GM18519 (cell line): ENCODE measurements at regions not wholly inside any gene's neighbourhood (a gene's known extent, or its start where the extent isn't known, plus 50 kb on each side); places are given as distances from the start of the nearest gene placed in this dataset.

Experiments
- ATAC-seq: cut with Tn5 transposase; IDR thresholded peaks from one replicate; pipeline ENCODE4 v1.9.1; 2021; ENCODE audit warnings: mild to moderate bottlenecking, moderate library complexity; ENCODE audit not compliant: unreplicated experiment, low FRiP score

GRCh38 chr9:2486988-2487387 is 134.6 kb upstream of the VLDLR start:
- ATAC-seq: no peak

GRCh38 chr9:2489838-2490314 is 131.7 kb upstream of the VLDLR start:
- no peak for ATAC-seq

GRCh38 chr9:2492161-2492560 is 129.4 kb upstream of the VLDLR start:
- ATAC-seq: no peak

- no peak for ATAC-seq
These were observed 128.5 kb upstream of the VLDLR start for GRCh38 chr9:2493109-2493508.

- ATAC-seq: no peak
These were observed 128.1 kb upstream of the VLDLR start for GRCh38 chr9:2493529-2493928.

GRCh38 chr9:2494562-2494961 is 127.0 kb upstream of the VLDLR start:
- no peak for ATAC-seq

GRCh38 chr9:2495221-2496005 is 126.2 kb upstream of the VLDLR start:
- ATAC-seq: no peak

GRCh38 chr9:2496169-2496568 is 125.4 kb upstream of the VLDLR start:
- ATAC-seq: no peak

- ATAC-seq: no peak
These were observed 124.7 kb upstream of the VLDLR start for GRCh38 chr9:2496934-2497333.

GRCh38 chr9:2497666-2498400 is 123.8 kb upstream of the VLDLR start:
- ATAC-seq: no peak

- no peak for ATAC-seq
These were observed 119.4 kb upstream of the VLDLR start for GRCh38 chr9:2502210-2502609.

- no peak for ATAC-seq
These were observed 118.8 kb upstream of the VLDLR start for GRCh38 chr9:2502760-2503159.

- no peak for ATAC-seq
These were observed 115.3 kb upstream of the VLDLR start for GRCh38 chr9:2506321-2506720.

- no peak for ATAC-seq
These were observed 98.0 kb upstream of the VLDLR start for GRCh38 chr9:2523591-2523990.

- no peak for ATAC-seq
These were observed 97.0 kb upstream of the VLDLR start for GRCh38 chr9:2524601-2525000.

GRCh38 chr9:2525147-2525546 is 96.4 kb upstream of the VLDLR start:
- ATAC-seq: no peak

- no peak for ATAC-seq
These were observed 95.3 kb upstream of the VLDLR start for GRCh38 chr9:2526071-2526828.

- no peak for ATAC-seq
These were observed 90.1 kb upstream of the VLDLR start for GRCh38 chr9:2531481-2531880.

GRCh38 chr9:2536511-2536910 is 85.1 kb upstream of the VLDLR start:
- ATAC-seq: no peak

- ATAC-seq: no peak
These were observed 75.6 kb upstream of the VLDLR start for GRCh38 chr9:2545881-2546490.
